HG03095 (cell line): ENCODE measurements at regions not wholly inside any gene's neighbourhood (a gene's known extent, or its start where the extent isn't known, plus 50 kb on each side); places are given as distances from the start of the nearest gene placed in this dataset.

Source experiments
- ATAC-seq: cut with Tn5 transposase; IDR thresholded peaks from one replicate; pipeline ENCODE4 v1.9.1; 2021; ENCODE audit warnings: moderate library complexity; ENCODE audit not compliant: unreplicated experiment

DNA sequence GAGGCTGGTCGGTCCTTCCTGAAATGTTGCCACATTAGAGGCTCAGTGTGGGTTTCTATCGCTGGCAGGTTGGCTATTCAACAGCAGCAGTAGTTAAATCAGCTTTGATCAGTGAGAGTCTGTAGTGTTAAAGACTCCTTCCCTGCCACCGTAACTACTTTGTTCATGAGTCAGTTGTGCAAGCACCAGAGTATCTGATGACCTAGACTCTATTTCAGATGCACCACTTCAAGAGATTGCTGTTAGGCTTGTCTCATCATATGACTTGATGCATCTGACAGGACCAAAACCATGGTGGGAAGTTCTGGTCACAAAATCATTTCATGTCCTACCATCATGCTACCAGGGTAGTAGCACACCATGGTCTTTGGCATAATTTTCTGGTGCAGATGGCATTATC is 482.7 kb upstream of the MPDZ start:
- no peak for ATAC-seq

DNA sequence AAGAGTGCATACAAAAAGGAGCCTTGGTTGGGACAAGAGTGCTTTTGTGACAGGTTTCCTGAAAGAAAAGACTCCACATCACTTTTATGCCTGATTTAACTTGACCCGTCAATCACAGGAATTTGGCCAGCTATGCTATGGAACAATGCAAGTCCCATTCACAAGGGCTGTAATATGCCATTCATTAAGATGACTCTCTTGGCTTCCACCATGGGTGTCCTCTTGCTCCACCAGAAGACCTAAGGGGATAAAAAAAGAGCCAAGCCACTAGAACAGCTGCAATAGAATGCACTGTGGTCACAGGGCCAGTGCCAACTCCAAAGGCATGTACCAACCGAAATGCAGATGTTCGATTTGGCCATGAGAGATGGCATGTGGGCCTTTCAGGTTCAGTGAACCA is 480.1 kb upstream of the MPDZ start:
- ATAC-seq = no peak

DNA sequence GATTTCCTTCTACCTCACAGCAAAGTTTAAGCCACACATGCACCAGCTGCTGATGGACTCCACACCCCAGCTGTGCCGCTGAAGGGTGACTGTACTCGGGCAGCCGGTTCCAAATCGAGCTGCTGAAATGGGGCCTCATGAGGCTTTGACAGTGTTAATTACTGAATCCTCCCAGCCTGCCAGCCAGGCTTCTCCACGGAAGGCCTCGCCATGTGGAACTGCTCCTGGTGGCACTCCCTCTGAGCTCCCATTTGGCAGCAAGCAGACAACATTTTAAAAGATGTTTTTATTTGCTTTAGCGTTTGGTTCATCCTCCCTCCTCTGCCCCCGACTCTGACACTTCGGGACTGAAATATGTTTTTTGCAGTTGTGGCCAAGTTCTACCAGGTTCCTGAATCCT is 479.4 kb upstream of the MPDZ start:
- no peak for ATAC-seq

DNA sequence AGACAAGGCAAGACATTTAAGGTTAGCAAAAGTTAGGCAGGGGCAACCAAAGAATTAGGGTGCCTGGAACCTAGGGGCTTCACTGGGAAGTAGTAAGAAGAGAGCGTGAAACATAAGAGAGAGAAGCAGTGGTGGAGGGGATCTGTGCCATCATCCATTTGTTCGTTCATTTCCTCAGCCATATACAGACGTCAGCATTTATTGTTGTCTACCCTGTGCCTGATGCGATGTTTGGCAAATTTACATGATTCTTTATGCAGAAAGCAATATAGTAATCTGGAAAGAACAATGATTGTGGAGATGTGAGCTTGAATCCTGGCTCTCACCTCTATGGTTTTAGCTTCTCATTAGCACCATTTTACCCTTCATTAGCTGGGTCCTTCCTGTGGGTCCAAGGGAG is 477.5 kb upstream of the MPDZ start:
- no peak for ATAC-seq

DNA sequence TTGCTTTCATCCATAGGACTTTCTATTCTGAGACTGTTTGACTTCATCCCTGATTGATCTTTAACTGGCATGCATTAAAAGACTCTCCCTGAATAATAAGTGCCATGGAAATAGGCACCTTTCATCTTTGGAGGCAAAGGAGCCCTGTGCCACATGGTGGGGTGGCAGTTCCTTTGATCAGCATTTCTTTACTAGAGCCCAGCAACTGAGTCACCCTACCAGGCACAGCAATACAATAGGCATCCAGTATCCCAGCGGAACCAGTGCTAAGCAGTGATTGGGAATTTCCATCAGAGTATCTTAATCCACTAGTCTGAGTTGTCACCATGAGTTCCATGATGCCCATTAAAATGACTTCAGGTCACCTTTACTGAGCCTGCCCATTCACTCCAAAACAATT is 476.1 kb upstream of the MPDZ start:
- ATAC-seq = no peak

DNA sequence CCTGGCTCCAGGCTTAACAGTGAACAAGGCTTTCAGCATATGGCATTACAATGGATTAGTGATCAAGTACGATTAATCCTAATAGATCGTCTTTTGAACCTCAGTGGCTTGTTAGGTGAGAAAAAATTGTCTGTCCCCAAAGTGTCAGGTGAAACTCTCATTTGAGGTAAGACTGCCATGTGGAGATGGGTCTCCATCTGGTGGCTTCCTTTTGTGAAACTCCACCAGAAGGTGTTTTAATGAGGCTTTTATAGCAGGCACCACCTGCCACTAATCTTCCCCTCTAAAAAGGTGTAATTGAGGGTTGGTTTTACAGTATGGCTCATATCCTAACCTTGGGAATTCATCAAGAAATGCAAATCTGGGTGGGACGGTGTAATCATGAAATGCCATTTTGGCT is 471.1 kb upstream of the MPDZ start:
- ATAC-seq = no peak

DNA sequence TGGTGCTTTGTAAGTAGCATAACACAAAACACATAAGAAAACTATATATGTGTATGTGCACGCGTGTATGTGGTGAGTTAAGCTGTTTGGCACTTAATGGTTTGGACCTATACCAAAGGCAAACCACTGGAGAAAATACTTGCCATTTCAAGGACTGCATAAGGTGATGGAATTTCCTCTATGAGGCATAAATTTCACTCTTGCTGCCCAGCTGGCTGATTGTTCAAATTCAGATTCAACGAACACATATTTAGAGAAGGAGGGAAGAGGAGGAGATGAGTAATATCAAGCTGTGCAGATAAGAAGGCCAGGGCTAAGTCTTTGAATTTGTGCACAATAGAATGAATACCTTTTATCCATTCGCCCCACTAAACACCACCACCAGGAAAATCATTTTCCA is 470.6 kb upstream of the MPDZ start:
- no peak for ATAC-seq

DNA sequence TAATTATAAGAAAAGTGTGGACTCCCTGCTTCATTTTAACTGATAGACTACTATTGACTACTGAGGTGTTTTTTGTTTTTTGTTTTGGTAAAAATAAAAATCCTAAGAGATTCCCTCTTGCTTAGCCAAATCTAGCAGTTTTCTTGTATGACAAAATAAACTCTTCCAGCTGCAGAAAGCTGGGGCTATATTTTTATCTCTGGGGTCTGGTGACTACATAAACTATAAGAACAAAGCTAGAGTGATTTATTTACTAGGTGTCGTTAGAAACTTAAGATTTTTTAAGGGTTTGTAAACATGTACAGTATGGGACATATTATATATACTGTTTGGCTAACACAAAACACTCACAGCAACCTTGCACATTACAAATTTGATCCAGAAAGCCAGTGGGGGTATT is 467.4 kb upstream of the MPDZ start:
- ATAC-seq = no peak

DNA sequence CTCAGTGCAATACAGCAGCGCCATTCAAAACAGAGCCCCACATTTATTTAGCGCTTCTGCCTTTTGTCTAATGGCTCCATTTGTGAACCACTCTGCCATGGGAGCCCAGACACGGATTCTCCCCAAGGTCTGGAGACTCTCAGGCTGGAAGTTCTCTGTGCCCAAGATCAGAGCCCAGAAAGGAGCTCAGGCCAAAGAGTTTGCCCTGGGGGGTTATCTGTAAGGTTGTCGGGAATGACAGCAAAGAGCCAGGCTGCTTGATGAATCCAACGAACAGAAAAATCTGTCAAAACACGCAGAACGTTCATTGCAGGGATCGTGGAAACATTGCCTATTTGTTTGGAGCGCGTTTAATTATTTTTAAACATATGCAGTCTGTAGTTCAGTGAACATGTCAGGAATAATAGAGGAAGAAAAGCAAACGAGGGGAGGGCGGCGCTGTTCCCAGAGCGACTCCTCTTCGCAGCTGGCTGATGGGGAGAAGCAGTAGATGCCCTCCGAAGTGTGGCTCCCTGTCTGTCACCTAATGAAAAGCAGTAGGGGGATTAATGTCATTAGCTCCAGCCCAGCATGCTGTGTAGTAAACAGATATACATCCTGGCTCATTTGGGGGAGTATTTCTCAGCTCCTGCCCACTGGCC is 464.9 kb upstream of the MPDZ start:
- ATAC-seq = no peak

DNA sequence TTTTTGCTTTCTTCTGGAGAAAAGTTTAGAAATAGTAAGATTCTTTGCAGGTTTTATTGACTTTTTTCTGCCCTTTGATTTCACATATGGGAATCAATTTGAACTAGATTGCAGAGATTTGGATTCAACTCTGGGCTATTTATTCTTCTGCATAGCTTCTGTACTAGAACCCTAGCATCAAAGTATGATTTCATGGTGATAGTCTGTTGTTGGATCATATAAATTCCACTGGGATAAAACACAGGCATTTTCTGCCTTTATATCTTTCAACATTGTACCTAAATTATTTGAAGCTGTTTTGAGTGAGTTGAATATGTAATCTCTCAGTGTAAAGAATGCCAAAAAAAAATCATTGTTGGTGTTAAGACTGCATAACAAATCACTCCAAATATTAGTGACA is 458.4 kb upstream of the MPDZ start:
- ATAC-seq = no peak

DNA sequence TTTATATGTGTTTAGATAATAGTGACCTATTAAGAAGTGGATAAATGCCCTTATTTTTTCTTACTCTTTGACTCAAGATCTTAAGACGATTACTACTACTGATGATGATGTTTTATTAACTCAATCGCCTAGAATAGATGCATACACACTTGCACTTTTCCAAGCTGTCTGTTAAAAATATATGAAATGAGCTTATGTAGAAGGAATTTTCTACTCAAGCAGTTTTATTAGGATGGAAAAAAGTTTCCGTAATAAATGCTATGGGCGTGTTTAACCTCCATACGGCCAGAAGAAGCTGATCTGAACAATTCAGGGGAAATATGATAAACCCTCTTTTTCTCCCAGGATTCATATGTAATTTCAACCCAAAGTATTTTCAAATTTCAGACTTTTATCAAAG is 455.7 kb upstream of the MPDZ start:
- no peak for ATAC-seq

DNA sequence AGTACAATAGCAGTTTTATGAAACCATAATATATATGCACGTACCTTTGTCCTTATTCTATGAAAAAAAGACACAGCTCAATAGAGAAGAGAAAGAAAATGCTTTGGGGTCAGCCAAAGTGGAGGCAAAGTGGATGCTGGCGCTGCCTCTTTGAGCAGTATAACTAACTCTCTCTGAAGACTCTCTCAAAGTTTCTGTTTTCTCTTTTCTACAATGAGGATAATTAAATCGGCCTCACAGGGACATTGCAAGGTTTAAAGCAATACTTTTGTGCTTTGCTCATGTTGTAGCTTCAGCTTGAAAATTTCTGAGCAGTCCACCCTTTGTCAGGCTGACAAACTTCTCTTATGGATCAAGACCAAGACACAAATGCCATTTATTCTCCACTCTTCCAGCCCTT is 455.1 kb upstream of the MPDZ start:
- no peak for ATAC-seq

DNA sequence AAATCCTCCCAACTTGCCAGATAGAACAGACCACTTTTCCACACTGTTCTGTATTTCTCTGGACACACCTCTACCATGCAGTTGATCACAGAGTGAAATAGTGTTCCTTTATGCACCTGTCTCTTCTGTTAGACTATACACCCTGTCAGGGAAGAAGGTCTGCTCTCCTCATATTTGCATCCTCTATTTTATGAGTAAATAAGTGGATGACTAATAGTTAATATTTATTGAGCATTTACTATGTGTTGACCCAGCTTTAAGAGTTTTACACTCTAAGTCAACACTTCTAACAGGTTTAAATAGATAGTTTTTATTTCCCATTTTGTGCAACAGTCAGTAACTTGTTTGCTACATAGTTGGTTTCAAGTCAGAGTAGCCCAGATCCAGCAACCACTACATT is 452.8 kb upstream of the MPDZ start:
- ATAC-seq = no peak

DNA sequence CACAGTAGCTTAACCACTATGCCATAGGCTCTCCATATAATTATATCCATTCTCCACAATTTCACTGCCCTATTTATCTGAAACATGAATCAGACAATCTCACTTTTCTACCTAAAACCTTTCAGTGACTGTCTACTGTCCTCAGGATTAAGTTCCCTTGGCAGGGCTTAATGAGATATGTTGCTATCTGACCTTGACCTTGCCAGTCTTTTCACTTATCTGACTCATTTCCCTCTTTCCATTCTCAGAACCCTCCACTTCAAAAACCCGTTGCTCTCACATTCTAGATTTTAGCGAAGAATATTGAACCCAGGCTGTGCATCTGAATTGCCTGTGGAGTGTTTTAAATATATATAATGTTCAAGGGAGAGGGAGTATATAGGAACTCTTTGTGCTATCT is 452.1 kb upstream of the MPDZ start:
- ATAC-seq = no peak

DNA sequence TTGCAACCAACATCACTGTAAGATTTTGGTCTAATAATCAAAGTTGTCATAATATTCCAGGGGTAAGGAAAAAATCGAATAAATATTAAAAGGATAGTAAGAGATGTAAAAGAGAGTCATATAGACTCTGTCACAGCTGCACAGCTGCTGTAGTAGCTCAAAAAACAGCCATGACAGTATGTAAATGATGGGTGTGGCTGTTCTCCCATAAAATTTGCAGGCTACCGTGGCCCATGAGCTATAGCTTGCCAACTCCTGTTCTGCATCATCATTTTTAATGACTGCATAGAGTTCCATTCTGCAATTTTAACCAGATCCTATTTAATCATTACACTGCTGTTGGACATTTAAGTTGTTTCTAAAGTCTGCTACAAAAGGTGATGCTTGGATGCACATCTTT is 450.5 kb upstream of the MPDZ start:
- ATAC-seq = no peak

DNA sequence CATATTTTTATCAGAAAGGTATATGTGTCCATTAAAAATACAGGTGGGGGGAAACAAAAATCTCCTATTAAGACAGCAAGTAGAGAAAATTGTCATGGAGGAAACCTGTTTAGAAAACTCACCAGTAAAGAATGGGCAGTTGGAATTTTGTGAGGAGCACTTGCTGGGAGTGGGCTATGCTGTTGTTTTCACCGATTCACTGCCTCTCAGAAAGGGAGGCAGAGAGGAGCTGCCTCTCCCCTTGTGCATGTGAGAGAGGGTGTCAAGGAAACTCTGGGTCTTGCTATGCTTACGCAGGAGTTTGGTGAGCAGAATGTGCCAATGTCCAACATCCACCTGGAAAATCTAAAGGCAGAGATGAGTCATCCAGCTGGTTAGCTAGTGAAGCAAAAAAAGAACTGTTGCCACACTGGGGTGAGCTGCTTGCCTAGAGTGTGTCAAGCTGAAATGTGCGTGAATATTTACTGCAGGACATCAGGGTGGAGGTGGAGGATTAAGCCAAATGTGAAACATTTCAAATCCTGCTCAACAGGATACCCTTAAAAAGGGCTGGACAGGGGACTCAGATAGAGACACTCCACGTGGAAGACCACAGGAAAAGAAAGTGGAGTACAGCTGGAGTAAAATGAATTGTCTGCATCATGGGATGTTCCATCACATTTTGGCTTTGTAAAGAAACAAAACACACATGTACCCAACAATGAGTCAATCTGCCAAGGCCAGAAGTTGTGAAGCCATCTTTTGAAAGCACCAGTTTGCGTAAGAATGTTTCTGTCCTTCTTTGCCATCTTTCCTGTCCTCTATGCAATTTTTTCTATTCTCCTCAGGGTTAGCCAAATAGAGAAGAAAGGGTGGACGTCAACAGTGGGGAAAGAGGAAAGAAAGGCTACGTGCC is 449.7 kb upstream of the MPDZ start:
- no peak for ATAC-seq

DNA sequence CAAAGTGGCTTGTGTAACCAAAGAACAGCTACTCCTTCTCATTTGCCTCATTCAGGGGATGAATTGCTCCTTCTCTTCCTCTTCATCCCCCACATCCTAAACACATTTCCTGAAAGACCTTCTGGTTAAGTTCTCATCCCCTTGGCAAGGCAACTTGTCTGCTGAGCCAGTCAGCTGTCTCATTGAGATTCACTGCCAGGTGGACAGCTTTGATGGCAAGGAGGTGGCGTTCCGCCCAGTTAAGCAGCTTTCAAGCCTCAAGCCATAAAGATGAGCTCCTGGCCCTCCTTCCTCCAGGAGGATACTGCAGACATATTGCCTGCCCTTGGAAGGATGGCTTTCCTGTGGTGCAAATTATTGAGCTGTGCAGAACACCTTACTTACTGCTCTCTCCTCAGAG is 448.6 kb upstream of the MPDZ start:
- no peak for ATAC-seq

DNA sequence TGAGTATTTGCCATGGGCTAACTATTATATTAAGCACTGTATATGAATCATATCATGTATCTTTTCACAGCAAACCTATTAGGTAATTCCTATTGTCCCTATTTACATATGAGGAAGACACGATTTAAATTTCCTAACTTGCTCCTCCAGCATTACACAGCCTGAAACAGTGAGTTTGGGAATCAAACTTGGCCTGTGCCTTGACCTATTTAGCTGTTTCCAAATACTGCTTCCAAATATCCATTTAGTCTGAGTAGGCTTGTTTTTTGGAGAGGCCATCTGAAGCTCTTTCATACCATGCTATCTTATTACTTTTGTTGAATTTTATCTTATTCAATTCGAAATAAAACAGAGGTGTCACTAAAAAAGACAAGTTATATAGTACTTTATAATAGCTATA is 447.3 kb upstream of the MPDZ start:
- no peak for ATAC-seq

DNA sequence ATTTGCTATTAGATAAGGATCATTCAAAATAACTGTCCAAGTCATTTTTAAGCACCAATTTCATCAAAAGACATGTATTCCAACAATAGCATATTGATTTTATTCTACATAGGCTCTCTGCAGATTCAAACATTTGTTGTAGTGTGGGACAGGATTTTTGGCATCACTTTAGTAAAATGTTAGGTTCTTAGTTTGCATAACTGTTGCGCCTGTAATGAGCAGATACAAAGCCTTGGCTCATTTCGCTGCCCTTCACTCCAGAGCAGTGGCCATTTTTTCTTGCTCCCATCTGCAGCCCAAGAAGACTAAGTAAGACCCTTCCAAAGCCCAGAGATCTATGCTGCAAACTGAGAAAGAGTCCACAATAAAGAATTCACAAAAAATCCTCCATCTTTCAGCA is 446.0 kb upstream of the MPDZ start:
- no peak for ATAC-seq

DNA sequence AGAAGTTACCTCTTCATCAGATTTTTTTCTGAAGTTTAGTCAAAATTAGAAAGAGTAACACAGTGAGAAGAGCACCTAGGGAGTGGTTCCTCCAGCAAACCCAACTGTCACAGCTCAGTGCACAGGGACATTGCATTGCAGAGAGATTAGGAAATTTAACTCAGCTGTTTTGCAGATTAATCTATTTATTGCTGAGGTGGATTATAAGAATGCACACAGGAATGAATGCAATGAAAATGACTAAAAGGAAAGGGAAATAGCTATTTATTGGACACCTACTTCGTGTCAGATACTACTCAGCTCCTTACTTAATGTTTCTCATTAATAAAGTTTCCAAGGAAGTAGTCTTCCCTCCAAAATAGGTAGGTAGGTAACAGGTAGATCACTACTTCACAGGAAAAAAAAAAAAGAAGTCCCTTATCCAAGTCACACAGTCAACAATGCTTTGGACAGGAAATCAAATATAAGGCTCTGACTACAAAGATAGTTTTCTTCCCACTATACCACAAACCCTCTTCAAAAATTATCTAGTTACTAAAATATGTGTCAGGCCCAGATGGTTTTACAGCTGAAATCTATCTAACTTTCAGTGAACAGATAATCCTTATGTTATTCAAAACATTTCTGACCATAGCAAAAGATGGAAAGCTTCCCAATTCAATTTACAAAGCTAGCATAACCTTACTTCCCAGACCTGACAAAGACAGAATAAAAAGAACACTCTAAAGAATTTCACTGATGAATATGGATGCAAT is 442.2 kb upstream of the MPDZ start:
- ATAC-seq = no peak

DNA sequence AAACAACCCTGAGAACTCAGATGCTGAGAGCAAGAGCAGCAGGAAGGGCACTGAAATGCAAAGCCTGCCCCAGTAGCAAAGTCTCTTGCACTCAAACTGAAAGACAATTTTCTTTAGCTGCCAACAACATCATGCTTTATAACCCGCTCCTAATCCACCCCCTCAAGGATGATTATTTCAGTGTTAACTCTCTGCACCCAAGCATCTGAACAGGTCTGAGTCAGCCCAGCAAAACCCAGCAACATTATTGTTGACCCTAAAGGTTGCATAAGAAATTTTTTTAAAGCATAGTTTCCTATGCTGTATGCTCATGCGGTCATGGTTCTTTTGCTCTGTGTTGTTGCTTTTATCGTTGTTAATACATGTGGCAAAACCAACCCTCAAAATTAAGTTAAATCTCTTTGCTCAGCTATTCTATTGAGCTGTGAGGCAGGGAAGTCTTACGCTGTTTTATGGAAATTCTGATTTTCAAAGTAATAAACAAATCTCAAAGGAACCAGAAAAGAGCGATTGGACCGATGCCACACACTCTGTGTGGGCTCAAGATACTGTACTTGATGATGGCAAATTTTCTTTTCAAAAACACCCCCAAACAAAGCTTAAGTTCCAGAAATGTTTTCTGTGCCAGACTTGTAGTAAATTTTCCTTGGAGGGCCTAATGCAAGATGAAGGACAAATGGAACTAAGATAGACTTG is 440.6 kb upstream of the MPDZ start:
- no peak for ATAC-seq
